ENCODE measurements at regions not wholly inside any gene's neighbourhood (a gene's known extent, or its start where the extent isn't known, plus 50 kb on each side); places are given as distances from the start of the nearest gene placed in this dataset.

DNA sequence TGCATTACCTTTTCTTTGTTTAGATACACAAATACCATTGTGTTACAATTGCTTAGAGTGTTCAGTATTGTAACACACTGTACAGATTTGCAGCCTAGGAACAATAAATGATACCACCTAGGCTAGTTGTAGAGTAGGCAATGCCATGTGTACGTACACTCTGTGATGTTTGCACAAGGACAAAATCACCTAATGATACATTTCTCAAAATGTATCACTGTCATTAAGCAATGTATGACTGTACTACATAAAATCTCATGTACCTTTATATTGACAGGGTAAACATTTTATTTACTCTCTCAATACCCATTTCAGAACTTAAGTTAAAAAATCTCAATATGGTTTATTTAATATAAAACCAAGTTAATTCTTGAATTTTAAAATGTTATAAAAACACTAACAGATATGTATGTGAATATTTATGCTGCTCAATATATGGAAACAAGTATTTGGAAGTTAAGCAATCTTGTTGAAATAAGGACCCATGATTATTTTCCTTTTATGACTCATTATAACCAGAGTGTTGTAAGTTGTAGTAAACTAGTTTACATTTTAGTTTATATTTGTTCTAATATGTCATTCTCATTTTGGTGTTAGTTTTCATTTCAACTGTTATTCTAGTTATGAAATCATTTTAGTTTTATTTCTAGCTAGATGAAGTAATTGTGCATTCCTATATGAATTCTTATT is 409.2 kb downstream of the TLL1 start:
- TF ChIP-seq POLR2A (IDR thresholded peaks at IDR 0.05) = no peak
- TF ChIP-seq, protein P1, sequence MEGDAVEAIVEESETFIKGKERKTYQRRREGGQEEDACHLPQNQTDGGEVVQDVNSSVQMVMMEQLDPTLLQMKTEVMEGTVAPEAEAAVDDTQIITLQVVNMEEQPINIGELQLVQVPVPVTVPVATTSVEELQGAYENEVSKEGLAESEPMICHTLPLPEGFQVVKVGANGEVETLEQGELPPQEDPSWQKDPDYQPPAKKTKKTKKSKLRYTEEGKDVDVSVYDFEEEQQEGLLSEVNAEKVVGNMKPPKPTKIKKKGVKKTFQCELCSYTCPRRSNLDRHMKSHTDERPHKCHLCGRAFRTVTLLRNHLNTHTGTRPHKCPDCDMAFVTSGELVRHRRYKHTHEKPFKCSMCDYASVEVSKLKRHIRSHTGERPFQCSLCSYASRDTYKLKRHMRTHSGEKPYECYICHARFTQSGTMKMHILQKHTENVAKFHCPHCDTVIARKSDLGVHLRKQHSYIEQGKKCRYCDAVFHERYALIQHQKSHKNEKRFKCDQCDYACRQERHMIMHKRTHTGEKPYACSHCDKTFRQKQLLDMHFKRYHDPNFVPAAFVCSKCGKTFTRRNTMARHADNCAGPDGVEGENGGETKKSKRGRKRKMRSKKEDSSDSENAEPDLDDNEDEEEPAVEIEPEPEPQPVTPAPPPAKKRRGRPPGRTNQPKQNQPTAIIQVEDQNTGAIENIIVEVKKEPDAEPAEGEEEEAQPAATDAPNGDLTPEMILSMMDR (IDR thresholded peaks at IDR 0.05) = no peak

Data from esophagus squamous epithelium (tissue), 4 donors.